HEK293 (cell line): ENCODE measurements at regions not wholly inside any gene's neighbourhood (a gene's known extent, or its start where the extent isn't known, plus 50 kb on each side); places are given as distances from the start of the nearest gene placed in this dataset.

ENCODE experiments used
- EGR2 ChIP-seq: fragments of 450-650 bp; formaldehyde crosslinking; IDR thresholded peaks from 2 replicates; pipeline ENCODE4 v1.5.1; 2016; ENCODE audit warnings: low read depth, missing biosample characterization, missing genetic modification characterization
- FEZF1 ChIP-seq: fragments of 450-650 bp; formaldehyde crosslinking; IDR thresholded peaks from 2 replicates; pipeline ENCODE4 v1.5.1; 2016; ENCODE audit warnings: missing biosample characterization, missing genetic modification characterization
- GLI2 ChIP-seq: fragments of 450-650 bp; formaldehyde crosslinking; IDR thresholded peaks from 2 replicates; pipeline ENCODE4; 2017; ENCODE audit warnings: missing biosample characterization, missing genetic modification characterization, low read depth, borderline replicate concordance
- IKZF3 ChIP-seq: fragments of 450-650 bp; IDR thresholded peaks from 2 replicates; pipeline ENCODE4 v1.5.0; 2018; ENCODE audit warnings: missing biosample characterization, mild to moderate bottlenecking, missing genetic modification characterization, moderate library complexity
- KLF8 ChIP-seq: fragments of 450-650 bp; formaldehyde crosslinking; IDR thresholded peaks from 2 replicates; pipeline ENCODE4 v1.5.1; 2016; ENCODE audit warnings: missing biosample characterization, missing genetic modification characterization
- KLF9 ChIP-seq: fragments of 450-650 bp; formaldehyde crosslinking; IDR thresholded peaks from 2 replicates; pipeline ENCODE4 v1.5.1; 2016; ENCODE audit warnings: missing biosample characterization, missing genetic modification characterization, low read depth
- SCRT1 ChIP-seq: fragments of 450-650 bp; formaldehyde crosslinking; IDR thresholded peaks from 2 replicates; pipeline ENCODE4 v1.5.1; 2016; ENCODE audit warnings: missing biosample characterization, missing genetic modification characterization, borderline replicate concordance
- SP7 ChIP-seq: fragments of 450-650 bp; formaldehyde crosslinking; IDR thresholded peaks from 2 replicates; pipeline ENCODE4 v1.5.1; 2016; ENCODE audit warnings: missing biosample characterization, missing genetic modification characterization
- ZBTB17 ChIP-seq: fragments of 450-650 bp; formaldehyde crosslinking; IDR thresholded peaks from 2 replicates; pipeline ENCODE4 v1.5.1; 2016; ENCODE audit warnings: missing biosample characterization, missing genetic modification characterization
- ZBTB20 ChIP-seq: fragments of 450-650 bp; formaldehyde crosslinking; IDR thresholded peaks from 2 replicates; pipeline ENCODE4 v1.5.1; 2016; ENCODE audit warnings: missing biosample characterization, missing genetic modification characterization
- ZBTB21 ChIP-seq: fragments of 450-650 bp; formaldehyde crosslinking; IDR thresholded peaks from 2 replicates; pipeline ENCODE4 v1.5.1; 2017; ENCODE audit warnings: missing biosample characterization, missing genetic modification characterization
- ZFP3 ChIP-seq: fragments of 450-650 bp; formaldehyde crosslinking; IDR thresholded peaks from 2 replicates; pipeline ENCODE4 v1.5.1; 2016; ENCODE audit warnings: low read depth, missing biosample characterization, missing genetic modification characterization
- ZNF394 ChIP-seq: fragments of 450-650 bp; formaldehyde crosslinking; IDR thresholded peaks from 2 replicates; pipeline ENCODE4 v1.5.1; 2016; ENCODE audit warnings: missing biosample characterization, missing genetic modification characterization, mild to moderate bottlenecking, moderate library complexity, borderline replicate concordance
- ZNF585B ChIP-seq: fragments of 450-650 bp; formaldehyde crosslinking; IDR thresholded peaks from 2 replicates; pipeline ENCODE4 v1.5.1; 2016; ENCODE audit warnings: missing biosample characterization, missing genetic modification characterization
- ZNF596 ChIP-seq: fragments of 450-650 bp; IDR thresholded peaks from 2 replicates; pipeline ENCODE4 v1.5.0; 2018; ENCODE audit warnings: missing biosample characterization, mild to moderate bottlenecking, missing genetic modification characterization, moderate library complexity
- ZSCAN23 ChIP-seq: fragments of 450-650 bp; formaldehyde crosslinking; IDR thresholded peaks from 2 replicates; pipeline ENCODE4 v1.5.1; 2016; ENCODE audit warnings: missing biosample characterization, missing genetic modification characterization
- TF ChIP-seq, protein P1 (sequence below): fragments of 450-650 bp; formaldehyde crosslinking; IDR thresholded peaks from 2 replicates; pipeline ENCODE4 v1.5.1; 2016; ENCODE audit warnings: missing biosample characterization, missing genetic modification characterization
- TF ChIP-seq, protein P2 (sequence below): fragments of 450-650 bp; formaldehyde crosslinking; IDR thresholded peaks from 2 replicates; pipeline ENCODE4 v1.5.1; 2016; ENCODE audit warnings: missing biosample characterization, missing genetic modification characterization
- TF ChIP-seq, protein P3 (sequence below): fragments of 450-650 bp; formaldehyde crosslinking; IDR thresholded peaks from 2 replicates; pipeline ENCODE4 v1.5.1; 2016; ENCODE audit warnings: missing biosample characterization, missing genetic modification characterization, low read depth
- TF ChIP-seq, protein P4 (sequence below): fragments of 450-650 bp; formaldehyde crosslinking; IDR thresholded peaks from 2 replicates; pipeline ENCODE4 v1.5.1; 2017; ENCODE audit warnings: missing biosample characterization, missing genetic modification characterization
- TF ChIP-seq, protein P5 (sequence below): fragments of 450-650 bp; formaldehyde crosslinking; IDR thresholded peaks from 2 replicates; pipeline ENCODE4 v1.5.1; 2016; ENCODE audit warnings: missing biosample characterization, missing genetic modification characterization
- TF ChIP-seq, protein P6 (sequence below): fragments of 450-650 bp; formaldehyde crosslinking; IDR thresholded peaks from 2 replicates; pipeline ENCODE4 v1.5.1; 2016; ENCODE audit warnings: missing biosample characterization, missing genetic modification characterization
- TF ChIP-seq, protein P7 (sequence below): fragments of 450-650 bp; formaldehyde crosslinking; IDR thresholded peaks from 2 replicates; pipeline ENCODE4 v1.5.1; 2016; ENCODE audit warnings: missing biosample characterization, missing genetic modification characterization

DNA sequence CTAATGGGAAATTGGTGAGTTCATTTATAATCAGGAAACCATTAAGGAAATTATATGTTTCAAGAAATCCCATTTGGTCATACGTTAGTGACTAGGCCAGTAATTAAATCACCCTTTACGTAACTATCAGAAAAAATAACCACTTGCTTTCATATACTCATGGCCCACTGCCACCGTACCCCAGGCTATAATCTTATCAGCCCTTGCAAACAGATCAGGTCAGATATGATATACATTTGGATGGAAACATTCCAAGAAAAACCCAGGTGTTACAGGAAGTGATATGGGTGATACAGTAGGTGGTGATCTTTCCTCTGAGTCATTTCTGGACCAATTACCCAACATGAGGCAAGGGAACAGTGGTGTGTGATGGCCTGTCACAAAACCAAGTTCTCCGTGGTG, 481.0 kb upstream of the SEMA3A start (continued):
- TF ChIP-seq, protein P1, sequence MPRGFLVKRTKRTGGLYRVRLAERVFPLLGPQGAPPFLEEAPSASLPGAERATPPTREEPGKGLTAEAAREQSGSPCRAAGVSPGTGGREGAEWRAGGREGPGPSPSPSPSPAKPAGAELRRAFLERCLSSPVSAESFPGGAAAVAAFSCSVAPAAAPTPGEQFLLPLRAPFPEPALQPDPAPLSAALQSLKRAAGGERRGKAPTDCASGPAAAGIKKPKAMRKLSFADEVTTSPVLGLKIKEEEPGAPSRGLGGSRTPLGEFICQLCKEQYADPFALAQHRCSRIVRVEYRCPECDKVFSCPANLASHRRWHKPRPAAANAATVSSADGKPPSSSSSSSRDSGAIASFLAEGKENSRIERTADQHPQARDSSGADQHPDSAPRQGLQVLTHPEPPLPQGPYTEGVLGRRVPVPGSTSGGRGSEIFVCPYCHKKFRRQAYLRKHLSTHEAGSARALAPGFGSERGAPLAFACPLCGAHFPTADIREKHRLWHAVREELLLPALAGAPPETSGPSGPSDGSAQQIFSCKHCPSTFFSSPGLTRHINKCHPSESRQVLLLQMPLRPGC (tag by site-specific recombination) = peak; percentile 80; the same call in 1 of the 2 replicates
- TF ChIP-seq, protein P2, sequence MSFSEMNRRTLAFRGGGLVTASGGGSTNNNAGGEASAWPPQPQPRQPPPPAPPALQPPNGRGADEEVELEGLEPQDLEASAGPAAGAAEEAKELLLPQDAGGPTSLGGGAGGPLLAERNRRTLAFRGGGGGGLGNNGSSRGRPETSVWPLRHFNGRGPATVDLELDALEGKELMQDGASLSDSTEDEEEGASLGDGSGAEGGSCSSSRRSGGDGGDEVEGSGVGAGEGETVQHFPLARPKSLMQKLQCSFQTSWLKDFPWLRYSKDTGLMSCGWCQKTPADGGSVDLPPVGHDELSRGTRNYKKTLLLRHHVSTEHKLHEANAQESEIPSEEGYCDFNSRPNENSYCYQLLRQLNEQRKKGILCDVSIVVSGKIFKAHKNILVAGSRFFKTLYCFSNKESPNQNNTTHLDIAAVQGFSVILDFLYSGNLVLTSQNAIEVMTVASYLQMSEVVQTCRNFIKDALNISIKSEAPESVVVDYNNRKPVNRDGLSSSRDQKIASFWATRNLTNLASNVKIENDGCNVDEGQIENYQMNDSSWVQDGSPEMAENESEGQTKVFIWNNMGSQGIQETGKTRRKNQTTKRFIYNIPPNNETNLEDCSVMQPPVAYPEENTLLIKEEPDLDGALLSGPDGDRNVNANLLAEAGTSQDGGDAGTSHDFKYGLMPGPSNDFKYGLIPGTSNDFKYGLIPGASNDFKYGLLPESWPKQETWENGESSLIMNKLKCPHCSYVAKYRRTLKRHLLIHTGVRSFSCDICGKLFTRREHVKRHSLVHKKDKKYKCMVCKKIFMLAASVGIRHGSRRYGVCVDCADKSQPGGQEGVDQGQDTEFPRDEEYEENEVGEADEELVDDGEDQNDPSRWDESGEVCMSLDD (tag by site-specific recombination) = 0 out of 2 replicates have a peak, but pooled peaks have one; percentile 45
- TF ChIP-seq, protein P3, sequence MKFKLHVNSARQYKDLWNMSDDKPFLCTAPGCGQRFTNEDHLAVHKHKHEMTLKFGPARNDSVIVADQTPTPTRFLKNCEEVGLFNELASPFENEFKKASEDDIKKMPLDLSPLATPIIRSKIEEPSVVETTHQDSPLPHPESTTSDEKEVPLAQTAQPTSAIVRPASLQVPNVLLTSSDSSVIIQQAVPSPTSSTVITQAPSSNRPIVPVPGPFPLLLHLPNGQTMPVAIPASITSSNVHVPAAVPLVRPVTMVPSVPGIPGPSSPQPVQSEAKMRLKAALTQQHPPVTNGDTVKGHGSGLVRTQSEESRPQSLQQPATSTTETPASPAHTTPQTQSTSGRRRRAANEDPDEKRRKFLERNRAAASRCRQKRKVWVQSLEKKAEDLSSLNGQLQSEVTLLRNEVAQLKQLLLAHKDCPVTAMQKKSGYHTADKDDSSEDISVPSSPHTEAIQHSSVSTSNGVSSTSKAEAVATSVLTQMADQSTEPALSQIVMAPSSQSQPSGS = no peak
- TF ChIP-seq ZBTB20 (tag by site-specific recombination) (peak; percentile 19; the same call in 1 of the 2 replicates), IKZF3 (tag by site-specific recombination) (peak; percentile 82), ZBTB21 (peak; percentile 78; the same call in 1 of the 2 replicates), ZNF596 (tag by site-specific recombination) (no peak), ZFP3 (no peak), KLF9 (tag by site-specific recombination) (no peak), SP7 (tag by site-specific recombination) (peak; percentile 99), ZNF394 (tag by site-specific recombination) (peak; percentile 51; the same call in 1 of the 2 replicates), SCRT1 (tag by site-specific recombination) (no peak), FEZF1 (tag by site-specific recombination) (peak; percentile 62), ZBTB17 (tag by site-specific recombination) (0 out of 2 replicates have a peak, but pooled peaks have one; percentile 13), ZNF585B (tag by site-specific recombination) (no peak), GLI2 (tag by site-specific recombination) (peak; percentile 42; the same call in 1 of the 2 replicates), EGR2 (tag by site-specific recombination) (no peak), KLF8 (tag by site-specific recombination) (peak; percentile 71), ZSCAN23 (peak; percentile 88)
- TF ChIP-seq, protein P4, sequence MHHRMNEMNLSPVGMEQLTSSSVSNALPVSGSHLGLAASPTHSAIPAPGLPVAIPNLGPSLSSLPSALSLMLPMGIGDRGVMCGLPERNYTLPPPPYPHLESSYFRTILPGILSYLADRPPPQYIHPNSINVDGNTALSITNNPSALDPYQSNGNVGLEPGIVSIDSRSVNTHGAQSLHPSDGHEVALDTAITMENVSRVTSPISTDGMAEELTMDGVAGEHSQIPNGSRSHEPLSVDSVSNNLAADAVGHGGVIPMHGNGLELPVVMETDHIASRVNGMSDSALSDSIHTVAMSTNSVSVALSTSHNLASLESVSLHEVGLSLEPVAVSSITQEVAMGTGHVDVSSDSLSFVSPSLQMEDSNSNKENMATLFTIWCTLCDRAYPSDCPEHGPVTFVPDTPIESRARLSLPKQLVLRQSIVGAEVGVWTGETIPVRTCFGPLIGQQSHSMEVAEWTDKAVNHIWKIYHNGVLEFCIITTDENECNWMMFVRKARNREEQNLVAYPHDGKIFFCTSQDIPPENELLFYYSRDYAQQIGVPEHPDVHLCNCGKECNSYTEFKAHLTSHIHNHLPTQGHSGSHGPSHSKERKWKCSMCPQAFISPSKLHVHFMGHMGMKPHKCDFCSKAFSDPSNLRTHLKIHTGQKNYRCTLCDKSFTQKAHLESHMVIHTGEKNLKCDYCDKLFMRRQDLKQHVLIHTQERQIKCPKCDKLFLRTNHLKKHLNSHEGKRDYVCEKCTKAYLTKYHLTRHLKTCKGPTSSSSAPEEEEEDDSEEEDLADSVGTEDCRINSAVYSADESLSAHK = peak; percentile 58
- TF ChIP-seq, protein P5, sequence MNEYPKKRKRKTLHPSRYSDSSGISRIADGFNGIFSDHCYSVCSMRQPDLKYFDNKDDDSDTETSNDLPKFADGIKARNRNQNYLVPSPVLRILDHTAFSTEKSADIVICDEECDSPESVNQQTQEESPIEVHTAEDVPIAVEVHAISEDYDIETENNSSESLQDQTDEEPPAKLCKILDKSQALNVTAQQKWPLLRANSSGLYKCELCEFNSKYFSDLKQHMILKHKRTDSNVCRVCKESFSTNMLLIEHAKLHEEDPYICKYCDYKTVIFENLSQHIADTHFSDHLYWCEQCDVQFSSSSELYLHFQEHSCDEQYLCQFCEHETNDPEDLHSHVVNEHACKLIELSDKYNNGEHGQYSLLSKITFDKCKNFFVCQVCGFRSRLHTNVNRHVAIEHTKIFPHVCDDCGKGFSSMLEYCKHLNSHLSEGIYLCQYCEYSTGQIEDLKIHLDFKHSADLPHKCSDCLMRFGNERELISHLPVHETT (tag by site-specific recombination) = peak; percentile 67; the same call in 1 of the 2 replicates
- TF ChIP-seq, protein P6, sequence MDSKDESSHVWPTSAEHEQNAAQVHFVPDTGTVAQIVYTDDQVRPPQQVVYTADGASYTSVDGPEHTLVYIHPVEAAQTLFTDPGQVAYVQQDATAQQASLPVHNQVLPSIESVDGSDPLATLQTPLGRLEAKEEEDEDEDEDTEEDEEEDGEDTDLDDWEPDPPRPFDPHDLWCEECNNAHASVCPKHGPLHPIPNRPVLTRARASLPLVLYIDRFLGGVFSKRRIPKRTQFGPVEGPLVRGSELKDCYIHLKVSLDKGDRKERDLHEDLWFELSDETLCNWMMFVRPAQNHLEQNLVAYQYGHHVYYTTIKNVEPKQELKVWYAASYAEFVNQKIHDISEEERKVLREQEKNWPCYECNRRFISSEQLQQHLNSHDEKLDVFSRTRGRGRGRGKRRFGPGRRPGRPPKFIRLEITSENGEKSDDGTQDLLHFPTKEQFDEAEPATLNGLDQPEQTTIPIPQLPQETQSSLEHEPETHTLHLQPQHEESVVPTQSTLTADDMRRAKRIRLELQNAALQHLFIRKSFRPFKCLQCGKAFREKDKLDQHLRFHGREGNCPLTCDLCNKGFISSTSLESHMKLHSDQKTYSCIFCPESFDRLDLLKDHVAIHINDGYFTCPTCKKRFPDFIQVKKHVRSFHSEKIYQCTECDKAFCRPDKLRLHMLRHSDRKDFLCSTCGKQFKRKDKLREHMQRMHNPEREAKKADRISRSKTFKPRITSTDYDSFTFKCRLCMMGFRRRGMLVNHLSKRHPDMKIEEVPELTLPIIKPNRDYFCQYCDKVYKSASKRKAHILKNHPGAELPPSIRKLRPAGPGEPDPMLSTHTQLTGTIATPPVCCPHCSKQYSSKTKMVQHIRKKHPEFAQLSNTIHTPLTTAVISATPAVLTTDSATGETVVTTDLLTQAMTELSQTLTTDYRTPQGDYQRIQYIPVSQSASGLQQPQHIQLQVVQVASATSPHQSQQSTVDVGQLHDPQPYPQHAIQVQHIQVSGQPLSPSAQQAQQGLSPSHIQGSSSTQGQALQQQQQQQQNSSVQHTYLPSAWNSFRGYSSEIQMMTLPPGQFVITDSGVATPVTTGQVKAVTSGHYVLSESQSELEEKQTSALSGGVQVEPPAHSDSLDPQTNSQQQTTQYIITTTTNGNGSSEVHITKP = peak; percentile 20; the same call in 1 of the 2 replicates
- TF ChIP-seq, protein P7, sequence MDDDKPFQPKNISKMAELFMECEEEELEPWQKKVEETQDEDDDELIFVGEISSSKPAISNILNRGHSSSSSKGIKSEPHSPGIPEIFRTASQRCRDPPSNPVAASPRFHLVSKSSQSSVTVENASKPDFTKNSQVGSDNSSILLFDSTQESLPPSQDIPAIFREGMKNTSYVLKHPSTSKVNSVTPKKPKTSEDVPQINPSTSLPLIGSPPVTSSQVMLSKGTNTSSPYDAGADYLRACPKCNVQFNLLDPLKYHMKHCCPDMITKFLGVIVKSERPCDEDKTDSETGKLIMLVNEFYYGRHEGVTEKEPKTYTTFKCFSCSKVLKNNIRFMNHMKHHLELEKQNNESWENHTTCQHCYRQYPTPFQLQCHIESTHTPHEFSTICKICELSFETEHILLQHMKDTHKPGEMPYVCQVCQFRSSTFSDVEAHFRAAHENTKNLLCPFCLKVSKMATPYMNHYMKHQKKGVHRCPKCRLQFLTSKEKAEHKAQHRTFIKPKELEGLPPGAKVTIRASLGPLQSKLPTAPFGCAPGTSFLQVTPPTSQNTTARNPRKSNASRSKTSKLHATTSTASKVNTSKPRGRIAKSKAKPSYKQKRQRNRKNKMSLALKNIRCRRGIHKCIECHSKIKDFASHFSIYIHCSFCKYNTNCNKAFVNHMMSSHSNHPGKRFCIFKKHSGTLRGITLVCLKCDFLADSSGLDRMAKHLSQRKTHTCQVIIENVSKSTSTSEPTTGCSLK (tag by site-specific recombination) = no peak
